GM12864 (cell line): ENCODE measurements at regions not wholly inside any gene's neighbourhood (a gene's known extent, or its start where the extent isn't known, plus 50 kb on each side); places are given as distances from the start of the nearest gene placed in this dataset.
"Not testable (repeated sequence)": the region's sequence is repeated elsewhere in the genome, so short reads cannot be mapped to it uniquely, and the experiment has no call there.

Experiments used
- DNase-seq: peaks from one replicate; pipeline ENCODE4 v3.0.0-alpha.2; 2011; ENCODE audit warnings: low read depth
- H3K4me3 ChIP-seq: 2 replicates; pipeline ENCODE4 v1.5.1; 2011; ENCODE audit warnings: mild to moderate bottlenecking, low read depth, low read length, control low read depth
- CTCF ChIP-seq: IDR thresholded peaks from 2 replicates; pipeline ENCODE4 v1.5.1; 2011; ENCODE audit warnings: low read depth, mild to moderate bottlenecking, moderate library complexity, low read length, control low read depth, inconsistent platforms; ENCODE audit errors: missing control alignments

GRCh38 chr2:103383541-103383940 is 621.7 kb downstream of the TMEM182 start:
- no peak for TF ChIP-seq CTCF
- no peak overlapping the region for H3K4me3 ChIP-seq
- no peak for DNase-seq

GRCh38 chr2:103386872-103387271 is 625.0 kb downstream of the TMEM182 start:
- no peak overlapping the region for H3K4me3 ChIP-seq
- TF ChIP-seq CTCF: no peak
- no peak for DNase-seq

GRCh38 chr2:103387888-103388287 is 626.1 kb downstream of the TMEM182 start:
- TF ChIP-seq CTCF: no peak

GRCh38 chr2:103396152-103396551 is 634.3 kb downstream of the TMEM182 start:
- no peak for TF ChIP-seq CTCF
- DNase-seq: no peak
- H3K4me3 ChIP-seq: no peak overlapping the region

More at GRCh38 chr2:103387888-103388287, 626.1 kb downstream of the TMEM182 start:
- H3K4me3 ChIP-seq: no peak overlapping the region
- DNase-seq: no peak

- no peak overlapping the region for H3K4me3 ChIP-seq
- no peak for TF ChIP-seq CTCF
- DNase-seq: no peak
Measured at GRCh38 chr2:103401621-103402020, 639.8 kb downstream of the TMEM182 start.

GRCh38 chr2:103402336-103402735 is 640.5 kb downstream of the TMEM182 start:
- H3K4me3 ChIP-seq: no peak overlapping the region
- no peak for DNase-seq
- TF ChIP-seq CTCF: no peak

GRCh38 chr2:103402944-103403343 is 641.1 kb downstream of the TMEM182 start:
- TF ChIP-seq CTCF: no peak
- no peak for DNase-seq
- no peak overlapping the region for H3K4me3 ChIP-seq

- not testable (repeated sequence) for H3K4me3 ChIP-seq, DNase-seq
Measured at GRCh38 chr2:103403388-103403787, 641.6 kb downstream of the TMEM182 start.
